HUES64 (cell line): ENCODE measurements at regions not wholly inside any gene's neighbourhood (a gene's known extent, or its start where the extent isn't known, plus 50 kb on each side); places are given as distances from the start of the nearest gene placed in this dataset.

Experiments
- H3K27ac ChIP-seq: 2 replicates; pipeline ENCODE4 v1.7.0; 2013; ENCODE audit warnings: low read depth, low read length, inconsistent platforms
- H3K27me3 ChIP-seq: 2 replicates; pipeline ENCODE4 v1.6.1; 2013; ENCODE audit warnings: mild to moderate bottlenecking, low read length; ENCODE audit not compliant: insufficient read depth
- H3K36me3 ChIP-seq: 2 replicates; pipeline ENCODE4 v1.6.1; 2013; ENCODE audit warnings: mild to moderate bottlenecking, low read length; ENCODE audit not compliant: insufficient read depth
- H3K4me1 ChIP-seq: 2 replicates; pipeline ENCODE4 v1.6.1; 2013; ENCODE audit warnings: mild to moderate bottlenecking, low read length, moderate library complexity; ENCODE audit not compliant: insufficient read depth
- H3K4me3 ChIP-seq: 2 replicates; pipeline ENCODE4 v1.5.1; 2013; ENCODE audit warnings: mild to moderate bottlenecking, low read length, moderate library complexity
- H3K9ac ChIP-seq: 2 replicates; pipeline ENCODE4 v1.6.1; 2013; ENCODE audit warnings: mild to moderate bottlenecking, low read depth, low read length
- H3K9me3 ChIP-seq: 2 replicates; pipeline ENCODE4 v1.6.1; 2013; ENCODE audit warnings: low read depth, low read length; ENCODE audit not compliant: insufficient read depth
- WGBS: fragments of 150-250, 120-280 bp; methylation state at CpG from one replicate; pipeline ENCODE4 v1.1.7; 2013; ENCODE audit warnings: missing lambda C conversion rate; 5-methylcytosine and 5-hydroxymethylcytosine counted together

DNA sequence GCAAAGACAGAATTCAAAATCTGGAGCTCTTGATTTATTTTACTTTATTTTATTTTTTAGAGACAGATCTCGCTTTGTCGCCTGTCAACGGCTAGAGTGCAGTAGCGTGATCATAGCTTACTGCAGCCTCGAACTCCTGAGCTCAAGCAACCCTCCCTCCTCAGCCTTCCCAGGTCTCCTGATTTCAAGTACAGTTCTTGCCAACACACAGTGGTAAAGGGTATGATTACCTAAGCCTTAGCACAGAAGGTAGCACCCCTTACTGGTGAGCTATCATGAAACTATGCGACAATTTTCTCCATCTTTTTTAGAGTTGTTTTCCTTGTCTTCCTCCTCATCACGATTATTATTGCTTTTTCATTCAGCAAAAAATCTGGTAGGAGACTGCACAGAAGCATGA is 94.3 kb upstream of the ETV6 start:
- Histone ChIP-seq H3K27me3 (no peaks in the 10 kb centered on the region), H3K4me3 (no peak overlapping the region), H3K9ac (no peak overlapping the region), H3K36me3 (no peaks in the 10 kb centered on the region), H3K9me3 (no peaks in the 10 kb centered on the region), H3K27ac (no peak overlapping the region), H3K4me1 (0 out of 2 replicates have a peak, but pooled peaks cover 3% of the 10 kb centered on the region)
- WGBS: 96% methylated on average over 7 of the region's 7 CpGs

GRCh38 chr12:11555743-11556625 is 93.5 kb upstream of the ETV6 start:
- Histone ChIP-seq H3K27ac (no peak overlapping the region), H3K9ac (no peak overlapping the region), H3K36me3 (no peaks in the 10 kb centered on the region), H3K4me1 (0 out of 2 replicates have a peak, but pooled peaks cover 3% of the 10 kb centered on the region), H3K9me3 (no peaks in the 10 kb centered on the region), H3K27me3 (no peaks in the 10 kb centered on the region), H3K4me3 (no peak overlapping the region)
- WGBS: 82% methylated on average over 10 of the region's 11 CpGs

GRCh38 chr12:11556682-11557081 is 92.8 kb upstream of the ETV6 start:
- Histone ChIP-seq H3K27ac (no peak overlapping the region), H3K9me3 (no peaks in the 10 kb centered on the region), H3K4me3 (no peak overlapping the region), H3K9ac (no peak overlapping the region), H3K4me1 (0 out of 2 replicates have a peak, but pooled peaks cover 3% of the 10 kb centered on the region), H3K36me3 (no peaks in the 10 kb centered on the region), H3K27me3 (no peaks in the 10 kb centered on the region)
- 87% methylated on average over 6 of the region's 6 CpGs for WGBS

DNA sequence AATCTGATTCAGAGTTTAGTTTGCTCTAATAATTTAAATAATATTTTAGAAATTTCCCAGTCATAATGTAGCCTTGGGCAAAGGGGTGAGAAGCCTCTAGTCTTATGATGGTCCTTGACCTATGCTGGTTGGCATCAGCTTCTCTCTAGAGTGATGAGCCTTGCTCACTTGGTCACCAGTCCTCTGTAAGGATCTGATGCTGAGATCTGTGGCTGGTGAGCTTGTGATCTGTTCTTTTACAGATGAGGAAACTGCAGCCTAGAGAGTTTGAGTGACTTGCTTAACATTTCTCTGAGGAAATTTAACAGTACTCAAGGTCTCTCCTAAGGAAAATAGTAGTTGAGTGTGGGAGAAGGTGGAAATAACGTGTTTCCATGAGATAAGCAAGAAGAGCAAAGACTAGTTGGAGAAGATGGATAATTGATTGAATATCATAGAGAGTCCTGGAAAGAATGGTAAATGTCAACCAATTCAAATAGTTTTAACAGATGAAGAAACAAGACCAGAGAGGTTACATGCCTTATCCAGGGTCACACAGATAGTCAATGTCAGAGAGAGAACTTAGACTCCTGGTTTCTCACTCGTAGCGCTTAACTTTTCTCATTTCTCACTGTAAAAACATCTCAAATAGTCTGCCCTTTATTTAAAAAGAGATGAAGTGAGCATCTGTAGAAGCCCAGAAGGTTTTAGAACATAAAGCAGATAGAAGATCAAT is 89.7 kb upstream of the ETV6 start:
- no peak overlapping the region for H3K9ac ChIP-seq
- no peaks in the 10 kb centered on the region for H3K36me3 ChIP-seq
- H3K27ac ChIP-seq: no peak overlapping the region
- WGBS: 94% methylated on average over 3 of the region's 3 CpGs
- 0 out of 2 replicates have a peak, but pooled peaks cover 3% of the 10 kb centered on the region for H3K4me1 ChIP-seq
- no peaks in the 10 kb centered on the region for H3K27me3 ChIP-seq
- H3K4me3 ChIP-seq: no peak overlapping the region
- no peaks in the 10 kb centered on the region for H3K9me3 ChIP-seq

DNA sequence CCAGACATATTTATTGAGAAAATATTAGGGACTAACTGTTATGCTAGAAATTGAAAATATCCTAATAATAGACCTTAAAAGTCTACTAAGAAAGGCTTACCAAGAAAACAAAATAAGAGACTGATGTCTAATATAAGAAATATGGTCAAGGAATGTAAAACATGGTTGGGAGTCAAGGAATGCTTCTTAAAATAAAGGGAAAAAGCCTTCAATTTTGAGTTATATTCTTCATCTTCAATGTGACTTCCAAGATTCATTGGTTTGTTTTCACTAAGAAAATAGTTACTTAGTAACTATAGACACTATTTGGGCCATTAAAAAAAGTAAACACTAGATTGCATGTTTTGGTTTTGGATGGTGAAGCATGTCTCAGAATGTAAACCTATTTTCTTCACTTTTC is 88.1 kb upstream of the ETV6 start:
- Histone ChIP-seq H3K27ac (no peak overlapping the region), H3K4me1 (no peaks in the 10 kb centered on the region), H3K9ac (no peak overlapping the region), H3K36me3 (no peaks in the 10 kb centered on the region), H3K4me3 (no peak overlapping the region), H3K9me3 (no peaks in the 10 kb centered on the region), H3K27me3 (no peaks in the 10 kb centered on the region)

- Histone ChIP-seq H3K9ac (no peak overlapping the region), H3K27me3 (no peaks in the 10 kb centered on the region), H3K4me1 (no peaks in the 10 kb centered on the region), H3K36me3 (no peaks in the 10 kb centered on the region), H3K4me3 (no peak overlapping the region), H3K27ac (no peak overlapping the region), H3K9me3 (no peaks in the 10 kb centered on the region)
- WGBS: 94% methylated on average over 8 of the region's 10 CpGs
These were observed 85.4 kb upstream of the ETV6 start for GRCh38 chr12:11563785-11564739.

DNA sequence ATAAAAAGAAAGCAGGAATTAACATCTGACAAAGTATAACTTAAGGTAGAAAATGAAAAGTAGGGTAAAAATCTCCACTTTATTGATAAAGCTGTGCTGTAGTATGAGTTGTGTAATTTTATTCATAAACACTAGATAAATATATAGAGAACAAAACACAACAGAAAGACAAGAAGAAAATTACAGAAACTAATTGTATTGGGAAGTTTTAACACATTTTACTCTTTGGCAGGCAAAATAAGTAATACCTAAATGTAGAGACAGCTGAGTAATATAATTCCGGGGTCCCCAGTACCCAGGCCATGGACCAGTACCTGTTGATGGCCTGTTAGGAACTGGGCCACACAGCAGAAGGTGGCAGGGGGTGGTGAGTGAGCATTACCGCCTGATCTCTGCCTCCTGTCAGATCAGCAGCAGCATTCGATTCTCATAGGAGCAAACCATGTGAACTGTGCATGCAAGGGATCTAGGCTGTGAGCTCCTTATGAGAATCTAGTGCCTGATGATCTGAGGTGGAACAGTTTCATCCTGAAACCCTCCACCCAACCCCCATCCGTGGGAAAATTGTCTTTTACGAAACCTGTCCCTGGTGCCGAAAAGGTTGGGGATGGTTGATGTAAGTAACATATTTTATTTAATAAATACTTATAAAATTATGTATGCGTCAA is 84.4 kb upstream of the ETV6 start:
- no peaks in the 10 kb centered on the region for H3K36me3 ChIP-seq
- H3K27me3 ChIP-seq: no peaks in the 10 kb centered on the region
- no peaks in the 10 kb centered on the region for H3K9me3 ChIP-seq
- no peak overlapping the region for H3K9ac ChIP-seq
- H3K4me1 ChIP-seq: no peaks in the 10 kb centered on the region
- H3K4me3 ChIP-seq: no peak overlapping the region
- no peak overlapping the region for H3K27ac ChIP-seq
- WGBS: 92% methylated on average over 3 of the region's 7 CpGs

GRCh38 chr12:11565752-11566151 is 83.7 kb upstream of the ETV6 start:
- no peak overlapping the region for H3K4me3 ChIP-seq

DNA sequence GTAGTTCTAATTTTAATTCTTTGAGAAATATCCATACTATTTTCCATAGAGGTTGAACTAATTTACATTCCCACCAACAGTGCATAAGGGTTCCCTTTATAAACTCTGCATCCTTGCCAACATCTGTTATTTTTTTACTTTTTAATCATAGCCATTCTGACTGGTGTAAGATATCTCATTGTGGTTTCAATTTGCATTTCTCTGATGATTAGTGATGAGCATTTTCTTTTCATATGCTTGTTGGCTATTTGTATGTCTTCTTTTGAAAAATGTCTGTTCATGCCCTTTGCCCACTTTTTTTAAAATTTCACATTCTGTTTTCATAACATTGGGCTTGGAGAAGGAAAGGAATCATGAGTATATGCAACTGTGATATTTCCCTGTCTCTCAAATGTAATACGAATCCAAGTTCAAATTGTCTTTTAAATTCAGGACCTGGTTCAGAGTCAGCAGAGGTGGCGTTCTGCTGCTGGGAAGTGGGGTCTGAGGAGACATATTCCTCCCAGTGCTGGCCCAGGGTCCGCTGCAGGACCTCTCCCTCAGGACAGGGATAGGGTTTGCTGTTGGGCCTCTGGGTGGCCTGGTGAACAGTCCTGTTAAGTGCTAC is 81.2 kb upstream of the ETV6 start:
- 91% methylated on average over 3 of the region's 3 CpGs for WGBS
- Histone ChIP-seq H3K9me3 (no peaks in the 10 kb centered on the region), H3K9ac (no peak overlapping the region), H3K36me3 (no peaks in the 10 kb centered on the region), H3K4me1 (no peaks in the 10 kb centered on the region), H3K4me3 (no peak overlapping the region), H3K27ac (no peak overlapping the region), H3K27me3 (no peaks in the 10 kb centered on the region)

More at GRCh38 chr12:11565752-11566151, 83.7 kb upstream of the ETV6 start:
- H3K4me1 ChIP-seq: no peaks in the 10 kb centered on the region
- no peak overlapping the region for H3K27ac ChIP-seq
- WGBS: 100% methylated on average over 2 of the region's 2 CpGs
- no peaks in the 10 kb centered on the region for H3K36me3 ChIP-seq
- no peak overlapping the region for H3K9ac ChIP-seq
- H3K9me3 ChIP-seq: no peaks in the 10 kb centered on the region
- H3K27me3 ChIP-seq: no peaks in the 10 kb centered on the region

DNA sequence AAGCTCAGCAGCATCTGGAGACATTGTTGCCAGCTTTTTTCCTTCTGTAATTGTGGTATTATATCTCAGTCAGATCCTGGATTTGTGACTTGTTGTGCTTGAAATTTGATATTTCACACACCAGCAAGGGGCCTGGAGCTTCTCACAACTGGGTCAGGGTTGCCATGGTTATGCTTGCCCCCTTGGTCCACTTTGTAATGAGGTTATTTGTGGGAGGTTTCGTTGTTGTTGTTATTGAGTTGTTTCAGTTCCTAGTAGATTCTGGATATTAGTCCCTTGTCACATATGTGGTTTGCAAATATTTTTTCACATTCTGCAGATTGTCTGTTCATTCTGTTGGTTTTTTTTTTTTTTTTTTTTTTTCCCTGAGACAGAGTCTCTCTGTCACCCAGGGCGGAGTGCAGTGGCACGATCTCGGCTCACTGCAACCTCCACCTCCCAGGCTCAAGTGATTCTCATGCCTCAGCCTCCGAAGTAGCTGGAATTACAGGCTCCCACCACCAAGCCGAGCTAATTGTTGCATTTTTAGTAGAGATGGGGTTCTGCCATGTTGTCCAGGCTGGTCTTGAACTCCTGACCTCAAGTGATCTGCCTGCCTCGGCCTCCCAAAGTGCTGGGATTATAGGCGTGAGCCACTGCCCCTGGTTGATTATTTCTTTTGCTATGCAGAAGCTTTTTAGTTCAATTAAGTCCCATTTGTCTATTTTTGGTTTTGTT is 80.6 kb upstream of the ETV6 start:
- no peak overlapping the region for H3K27ac ChIP-seq
- no peaks in the 10 kb centered on the region for H3K4me1 ChIP-seq
- WGBS: 92% methylated on average over 8 of the region's 8 CpGs
- no peaks in the 10 kb centered on the region for H3K27me3 ChIP-seq
- no peak overlapping the region for H3K4me3 ChIP-seq
- H3K9me3 ChIP-seq: 0 out of 2 replicates have a peak, but pooled peaks cover 2% of the 10 kb centered on the region
- H3K36me3 ChIP-seq: no peaks in the 10 kb centered on the region
- no peak overlapping the region for H3K9ac ChIP-seq
